ENCODE measurements at regions not wholly inside any gene's neighbourhood (a gene's known extent, or its start where the extent isn't known, plus 50 kb on each side); places are given as distances from the start of the nearest gene placed in this dataset.

GRCh38 chr12:16692099-16692498 lies 86.1 kb upstream of the LMO3 start:
- no peaks in the 10 kb centered on the region for H3K36me3 Mint-ChIP-seq
- no peaks in the 10 kb centered on the region for H3K4me1 Mint-ChIP-seq
- no peaks in the 10 kb centered on the region for H3K27me3 Mint-ChIP-seq
- H3K9me3 Mint-ChIP-seq = peaks cover 7% of the 10 kb centered on the region
- no peak for ATAC-seq
- H3K27ac Mint-ChIP-seq = no peak overlapping the region
- no peak overlapping the region for H3K4me3 Mint-ChIP-seq

GRCh38 chr12:16691624-16692023 lies 85.7 kb upstream of the LMO3 start:
- Mint-ChIP-seq H3K27ac (no peak overlapping the region), H3K36me3 (no peaks in the 10 kb centered on the region), H3K27me3 (no peaks in the 10 kb centered on the region), H3K9me3 (peaks cover 7% of the 10 kb centered on the region), H3K4me1 (no peaks in the 10 kb centered on the region), H3K4me3 (no peak overlapping the region)
- ATAC-seq = no peak

GRCh38 chr12:16688200-16688599 lies 82.2 kb upstream of the LMO3 start:
- H3K27ac Mint-ChIP-seq = no peak overlapping the region
- no peak overlapping the region for H3K4me3 Mint-ChIP-seq

GRCh38 chr12:16685107-16685506 lies 79.1 kb upstream of the LMO3 start:
- no peaks in the 10 kb centered on the region for H3K4me1 Mint-ChIP-seq
- H3K9me3 Mint-ChIP-seq = peaks cover 5% of the 10 kb centered on the region
- no peak for ATAC-seq
- H3K4me3 Mint-ChIP-seq = no peak overlapping the region
- H3K36me3 Mint-ChIP-seq = no peaks in the 10 kb centered on the region
- no peak overlapping the region for H3K27ac Mint-ChIP-seq
- H3K27me3 Mint-ChIP-seq = no peaks in the 10 kb centered on the region

More at GRCh38 chr12:16688200-16688599, 82.2 kb upstream of the LMO3 start:
- no peak for ATAC-seq
- no peaks in the 10 kb centered on the region for H3K36me3 Mint-ChIP-seq
- H3K4me1 Mint-ChIP-seq = no peaks in the 10 kb centered on the region
- H3K27me3 Mint-ChIP-seq = no peaks in the 10 kb centered on the region
- peaks cover 5% of the 10 kb centered on the region for H3K9me3 Mint-ChIP-seq

GRCh38 chr12:16681196-16681595 lies 75.2 kb upstream of the LMO3 start:
- H3K36me3 Mint-ChIP-seq = no peaks in the 10 kb centered on the region
- H3K27ac Mint-ChIP-seq = no peak overlapping the region
- ATAC-seq = no peak
- no peaks in the 10 kb centered on the region for H3K4me1 Mint-ChIP-seq
- H3K9me3 Mint-ChIP-seq = peaks cover 9% of the 10 kb centered on the region
- H3K4me3 Mint-ChIP-seq = no peak overlapping the region
- H3K27me3 Mint-ChIP-seq = no peaks in the 10 kb centered on the region

DNA sequence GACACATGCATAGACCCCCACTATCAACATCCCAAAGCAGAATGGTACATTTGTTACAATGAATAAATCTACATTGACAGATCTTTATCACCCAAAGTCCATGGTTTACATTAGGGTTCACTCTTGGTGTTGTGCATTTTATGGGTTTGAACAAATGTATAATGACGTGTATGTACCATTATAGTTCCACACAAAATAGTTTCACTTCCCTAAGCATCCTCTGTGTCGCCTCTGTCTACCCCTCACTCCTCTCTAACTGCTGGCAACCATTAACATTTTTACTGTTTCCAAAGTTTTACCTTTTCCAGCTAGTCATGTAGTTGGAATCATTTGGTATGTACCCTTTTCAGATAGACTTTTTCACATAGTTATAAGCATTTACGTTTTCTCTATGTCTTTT lies 69.5 kb upstream of the LMO3 start:
- ATAC-seq = no peak
- Mint-ChIP-seq H3K4me1 (no peaks in the 10 kb centered on the region), H3K4me3 (no peak overlapping the region), H3K9me3 (peaks cover 6% of the 10 kb centered on the region), H3K36me3 (no peaks in the 10 kb centered on the region), H3K27ac (no peak overlapping the region), H3K27me3 (no peaks in the 10 kb centered on the region)

GRCh38 chr12:16674885-16675284 lies 68.9 kb upstream of the LMO3 start:
- no peak for ATAC-seq
- no peak overlapping the region for H3K27ac Mint-ChIP-seq
- H3K36me3 Mint-ChIP-seq = no peaks in the 10 kb centered on the region
- peaks cover 6% of the 10 kb centered on the region for H3K9me3 Mint-ChIP-seq
- no peaks in the 10 kb centered on the region for H3K27me3 Mint-ChIP-seq
- H3K4me3 Mint-ChIP-seq = no peak overlapping the region
- no peaks in the 10 kb centered on the region for H3K4me1 Mint-ChIP-seq

DNA sequence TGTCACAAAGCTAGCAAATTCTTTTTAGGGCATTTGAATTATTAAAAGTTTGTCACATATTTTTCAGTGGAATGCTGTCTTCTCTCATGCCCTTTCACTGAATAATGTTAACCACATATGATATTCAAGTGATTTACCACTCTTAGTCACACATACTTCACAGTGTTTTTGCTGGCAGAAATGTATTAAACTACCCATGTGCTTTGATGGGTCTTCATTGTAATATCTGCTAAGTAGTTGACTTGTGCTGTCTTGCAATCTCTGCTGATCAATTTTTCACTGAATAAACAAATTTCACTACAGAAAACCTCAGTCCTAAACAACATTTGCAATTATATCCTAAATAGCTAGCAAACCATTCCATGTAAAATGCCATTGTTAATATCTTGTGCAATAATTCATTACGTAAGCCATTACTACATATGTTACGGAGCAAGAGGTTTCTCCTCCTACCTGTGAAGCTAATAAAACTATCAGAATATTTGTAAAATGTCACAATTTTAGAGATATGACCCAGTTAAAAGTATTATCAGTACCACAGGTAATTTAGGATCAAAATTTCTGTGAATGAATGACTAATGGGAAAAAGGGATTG lies 64.6 kb upstream of the LMO3 start:
- H3K4me3 Mint-ChIP-seq = no peak overlapping the region
- no peaks in the 10 kb centered on the region for H3K4me1 Mint-ChIP-seq
- no peak overlapping the region for H3K27ac Mint-ChIP-seq
- H3K9me3 Mint-ChIP-seq = no peaks in the 10 kb centered on the region
- H3K27me3 Mint-ChIP-seq = no peaks in the 10 kb centered on the region
- H3K36me3 Mint-ChIP-seq = no peaks in the 10 kb centered on the region
- no peak for ATAC-seq

DNA sequence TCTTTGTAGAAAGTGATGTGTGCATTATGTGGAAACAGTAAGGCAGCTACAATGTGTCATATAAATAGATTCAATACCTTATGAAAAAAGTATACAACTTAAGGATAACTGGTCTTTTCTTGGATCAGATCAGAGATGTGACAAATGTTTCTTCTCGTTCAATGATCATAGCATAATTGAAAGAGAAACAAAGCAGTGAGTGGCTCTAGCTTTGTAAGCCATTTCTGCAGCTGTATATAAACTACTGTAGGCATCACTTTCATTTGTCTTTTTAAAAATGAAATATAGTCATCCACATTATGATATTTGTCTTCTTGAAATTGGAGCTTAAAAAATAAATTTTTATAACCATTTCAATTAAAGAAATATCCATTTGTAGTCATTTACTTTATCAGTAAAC lies 63.8 kb upstream of the LMO3 start:
- H3K9me3 Mint-ChIP-seq = no peaks in the 10 kb centered on the region
- no peak overlapping the region for H3K4me3 Mint-ChIP-seq
- no peaks in the 10 kb centered on the region for H3K36me3 Mint-ChIP-seq
- H3K27ac Mint-ChIP-seq = no peak overlapping the region
- H3K27me3 Mint-ChIP-seq = no peaks in the 10 kb centered on the region
- H3K4me1 Mint-ChIP-seq = no peaks in the 10 kb centered on the region
- ATAC-seq = no peak

GRCh38 chr12:16668198-16668597 lies 62.2 kb upstream of the LMO3 start:
- no peaks in the 10 kb centered on the region for H3K36me3 Mint-ChIP-seq
- H3K4me3 Mint-ChIP-seq = no peak overlapping the region
- H3K27ac Mint-ChIP-seq = no peak overlapping the region
- no peaks in the 10 kb centered on the region for H3K9me3 Mint-ChIP-seq
- no peaks in the 10 kb centered on the region for H3K4me1 Mint-ChIP-seq
- ATAC-seq = no peak
- no peaks in the 10 kb centered on the region for H3K27me3 Mint-ChIP-seq

- H3K27me3 Mint-ChIP-seq = no peaks in the 10 kb centered on the region
- H3K27ac Mint-ChIP-seq = no peak overlapping the region
- H3K4me3 Mint-ChIP-seq = no peak overlapping the region
- H3K9me3 Mint-ChIP-seq = peaks cover 12% of the 10 kb centered on the region
- no peak for ATAC-seq
- H3K36me3 Mint-ChIP-seq = no peaks in the 10 kb centered on the region
- H3K4me1 Mint-ChIP-seq = no peaks in the 10 kb centered on the region
These were observed 52.7 kb upstream of the LMO3 start for GRCh38 chr12:16658699-16659098.
